ENCODE measurements at regions not wholly inside any gene's neighbourhood (a gene's known extent, or its start where the extent isn't known, plus 50 kb on each side); places are given as distances from the start of the nearest gene placed in this dataset.

- TF ChIP-seq FOSL1 (IDR thresholded peaks at IDR 0.05; ENCODE audit: insufficient read depth, low read depth, low read length) (no peak), POU5F1 (IDR thresholded peaks at IDR 0.05; ENCODE audit: low read depth, low read length) (no peak), POLR2AphosphoS5 (IDR thresholded peaks at IDR 0.05; ENCODE audit: low read depth, low read length) (no peak), KDM1A (IDR thresholded peaks at IDR 0.05; ENCODE audit: borderline replicate concordance, low read length) (no peak), NANOG (IDR thresholded peaks at IDR 0.05; ENCODE audit: insufficient read depth, low read depth, low read length, poor library complexity, severe bottlenecking) (no peak), BACH1 (IDR thresholded peaks at IDR 0.05; ENCODE audit: low read length) (no peak), RNF2 (IDR thresholded peaks at IDR 0.05; ENCODE audit: borderline replicate concordance, low read depth, low read length, missing control alignments, poor library complexity, severe bottlenecking) (no peak), USF2 (IDR thresholded peaks at IDR 0.05; ENCODE audit: low read length) (no peak), RFX5 (IDR thresholded peaks at IDR 0.05; ENCODE audit: borderline replicate concordance, low read depth, low read length) (no peak), CBX8 (IDR thresholded peaks at IDR 0.05; ENCODE audit: borderline replicate concordance, low read depth, low read length) (no peak), GABPA (IDR thresholded peaks at IDR 0.05; ENCODE audit: borderline replicate concordance, insufficient read depth, low read length) (no peak), TAF7 (optimal IDR thresholded peaks at IDR 0.05; ENCODE audit: borderline replicate concordance, low read depth, low read length) (no peak), MAX (IDR thresholded peaks at IDR 0.05) (no peak), TAF1 (IDR thresholded peaks at IDR 0.05; ENCODE audit: low read depth, low read length) (no peak), BCL11A (IDR thresholded peaks at IDR 0.05; ENCODE audit: low read depth in 2 of 2, low read length in 2 of 2) (no peak)
Measured at GRCh38 chr11:113532697-113533424, 57.7 kb upstream of the DRD2 start (continued).

Measured in H1 (cell line).